Vagina (tissue), 2 donors: ENCODE measurements at regions not wholly inside any gene's neighbourhood (a gene's known extent, or its start where the extent isn't known, plus 50 kb on each side); places are given as distances from the start of the nearest gene placed in this dataset.

Source experiments
- POLR2A ChIP-seq, 2 donors: fragments of 450-650 bp; IDR thresholded peaks; one replicate each; pipeline ENCODE4 v1.6.1; 2017; ENCODE audit warnings: antibody characterized with exemption in 2 of 2, mild to moderate bottlenecking in 2 of 2, moderate library complexity in 2 of 2
- POLR2AphosphoS5 ChIP-seq, 2 donors: sonication (generic); formaldehyde crosslinking; IDR thresholded peaks; one replicate each; pipeline ENCODE4 v1.9.0; 2017; ENCODE audit warnings: antibody characterized with exemption in 2 of 2, mild to moderate bottlenecking in 2 of 2, low read depth in 1 of 2; ENCODE audit not compliant: insufficient read depth in 1 of 2
- TF ChIP-seq, protein P1 (sequence below), 3 experiments: fragments of 450-650 bp in 2 of 3; fragments of 200-600 bp in 1 of 3; sonication (generic) in 1 of 3; IDR thresholded peaks; one replicate each; pipeline ENCODE4 v1.5.1; 2017 to 2019; ENCODE audit warnings: antibody characterized with exemption in 3 of 3, mild to moderate bottlenecking in 2 of 3, moderate library complexity in 2 of 3

DNA sequence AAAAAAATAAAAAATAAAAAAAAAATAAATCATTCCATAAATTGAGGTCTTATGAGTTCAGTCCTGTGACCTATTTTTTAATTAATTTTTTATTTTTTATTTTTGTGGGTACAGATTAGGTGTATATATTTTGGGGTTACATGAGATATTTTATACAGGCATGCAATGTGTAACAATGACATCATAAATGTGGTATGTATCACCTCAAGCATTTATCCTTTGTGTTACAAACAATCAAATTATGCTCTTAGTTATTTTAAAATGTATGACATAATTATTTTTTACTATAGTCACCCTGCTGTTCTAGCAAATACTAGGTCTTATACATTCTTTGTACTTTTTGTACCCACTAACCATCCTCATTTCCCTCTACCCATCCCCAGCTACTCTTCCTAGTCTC, 537.9 kb downstream of the HINT1 start:
- TF ChIP-seq, protein P1, sequence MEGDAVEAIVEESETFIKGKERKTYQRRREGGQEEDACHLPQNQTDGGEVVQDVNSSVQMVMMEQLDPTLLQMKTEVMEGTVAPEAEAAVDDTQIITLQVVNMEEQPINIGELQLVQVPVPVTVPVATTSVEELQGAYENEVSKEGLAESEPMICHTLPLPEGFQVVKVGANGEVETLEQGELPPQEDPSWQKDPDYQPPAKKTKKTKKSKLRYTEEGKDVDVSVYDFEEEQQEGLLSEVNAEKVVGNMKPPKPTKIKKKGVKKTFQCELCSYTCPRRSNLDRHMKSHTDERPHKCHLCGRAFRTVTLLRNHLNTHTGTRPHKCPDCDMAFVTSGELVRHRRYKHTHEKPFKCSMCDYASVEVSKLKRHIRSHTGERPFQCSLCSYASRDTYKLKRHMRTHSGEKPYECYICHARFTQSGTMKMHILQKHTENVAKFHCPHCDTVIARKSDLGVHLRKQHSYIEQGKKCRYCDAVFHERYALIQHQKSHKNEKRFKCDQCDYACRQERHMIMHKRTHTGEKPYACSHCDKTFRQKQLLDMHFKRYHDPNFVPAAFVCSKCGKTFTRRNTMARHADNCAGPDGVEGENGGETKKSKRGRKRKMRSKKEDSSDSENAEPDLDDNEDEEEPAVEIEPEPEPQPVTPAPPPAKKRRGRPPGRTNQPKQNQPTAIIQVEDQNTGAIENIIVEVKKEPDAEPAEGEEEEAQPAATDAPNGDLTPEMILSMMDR (IDR thresholded peaks at IDR 0.05), result no peak
- no peak for TF ChIP-seq POLR2A (IDR thresholded peaks at IDR 0.05)
- TF ChIP-seq POLR2AphosphoS5 (IDR thresholded peaks at IDR 0.05; ENCODE audit: insufficient read depth in 1 of 2, low read depth in 1 of 2), result no peak
